ENCODE measurements at regions not wholly inside any gene's neighbourhood (a gene's known extent, or its start where the extent isn't known, plus 50 kb on each side); places are given as distances from the start of the nearest gene placed in this dataset.

- H3K9me3 ChIP-seq (ENCODE audit: control insufficient read depth, insufficient read depth, low read depth, low read length) = no peaks in the 10 kb centered on the region
- BruUV-seq (replicated peaks) = no TSS peak
- no peak overlapping the region for H3K4me3 ChIP-seq (ENCODE audit: low read depth in 2 of 2, low read length in 2 of 2)
- no peak overlapping the region for H3K27ac ChIP-seq (ENCODE audit: low read length)
- no peak for DNase-seq (ENCODE audit: low read depth, low spot score)
- in situ Hi-C loops (cut with HindIII; ENCODE audit: low pct_unique_long_range_greater_than_20kb, low sequenced_read_pairs) (no loop called here), intact Hi-C loops (cut with micrococcal nuclease; ENCODE audit: unreplicated experiment) (loop anchor here (5.0 kb wide), 1 partner anchor 373 kb away; no protein-coding TSS in a partner anchor)
- H3K4me1 ChIP-seq (ENCODE audit: control insufficient read depth, insufficient read depth, low read length) = no peaks in the 10 kb centered on the region
- CTCF ChIA-PET = no interaction called here
- POLR2A ChIA-PET = no interaction called here
- no peak for ATAC-seq
- no peaks in the 10 kb centered on the region for H3K27me3 ChIP-seq (ENCODE audit: control insufficient read depth, insufficient read depth, low read length)
- no peaks in the 10 kb centered on the region for H3K36me3 ChIP-seq (ENCODE audit: control insufficient read depth, insufficient read depth, low read length)
- no peak for TF ChIP-seq CTCF (IDR thresholded peaks at IDR 0.05)
- TF ChIP-seq REST (IDR thresholded peaks at IDR 0.05; ENCODE audit: insufficient read depth in 1 of 2, low read depth in 2 of 2, low read length in 1 of 2) = no peak
- TF ChIP-seq TCF7L2 (IDR thresholded peaks at IDR 0.05; ENCODE audit: low read depth, low read length) = no peak
- TF ChIP-seq SIN3A (IDR thresholded peaks at IDR 0.05; ENCODE audit: borderline replicate concordance, insufficient read depth, low read depth, low read length) = no peak
- no peak for TF ChIP-seq POLR2AphosphoS5 (IDR thresholded peaks at IDR 0.05; ENCODE audit: low read depth, low read length)
These were observed 213.7 kb upstream of the PLSCR5 start for GRCh38 chr3:146818866-146819265.

GRCh38 chr3:146818301-146818700 is 213.2 kb upstream of the PLSCR5 start:
- ATAC-seq (no peak), DNase-seq (ENCODE audit: low read depth, low spot score) (no peak)
- CTCF ChIA-PET = no interaction called here
- in situ Hi-C loops (cut with HindIII; ENCODE audit: low pct_unique_long_range_greater_than_20kb, low sequenced_read_pairs) = no loop called here
- H3K27ac ChIP-seq (ENCODE audit: low read length) = no peak overlapping the region
- intact Hi-C loops (cut with micrococcal nuclease; ENCODE audit: unreplicated experiment) = loop anchor here (5.0 kb wide), 1 partner anchor 374 kb away; no protein-coding TSS in a partner anchor
- H3K4me1 ChIP-seq (ENCODE audit: control insufficient read depth, insufficient read depth, low read length) = no peaks in the 10 kb centered on the region
- H3K4me3 ChIP-seq (ENCODE audit: low read depth in 2 of 2, low read length in 2 of 2) = no peak overlapping the region
- no peaks in the 10 kb centered on the region for H3K36me3 ChIP-seq (ENCODE audit: control insufficient read depth, insufficient read depth, low read length)
- POLR2A ChIA-PET = interaction anchor here (0.6 kb wide), 1 partner anchor 99 kb away, joined by 3 read pairs; no protein-coding TSS in a partner anchor
- TF ChIP-seq SIN3A (IDR thresholded peaks at IDR 0.05; ENCODE audit: borderline replicate concordance, insufficient read depth, low read depth, low read length) = no peak
- no peak for TF ChIP-seq CTCF (IDR thresholded peaks at IDR 0.05)
- no peak for TF ChIP-seq POLR2AphosphoS5 (IDR thresholded peaks at IDR 0.05; ENCODE audit: low read depth, low read length)
- no peak for TF ChIP-seq REST (IDR thresholded peaks at IDR 0.05; ENCODE audit: insufficient read depth in 1 of 2, low read depth in 2 of 2, low read length in 1 of 2)
- TF ChIP-seq TCF7L2 (IDR thresholded peaks at IDR 0.05; ENCODE audit: low read depth, low read length) = no peak
- H3K9me3 ChIP-seq (ENCODE audit: control insufficient read depth, insufficient read depth, low read depth, low read length) = no peaks in the 10 kb centered on the region
- no peaks in the 10 kb centered on the region for H3K27me3 ChIP-seq (ENCODE audit: control insufficient read depth, insufficient read depth, low read length)
- no TSS peak for BruUV-seq (replicated peaks)
